Gastroesophageal sphincter (tissue), 3 donors: ENCODE measurements at regions not wholly inside any gene's neighbourhood (a gene's known extent, or its start where the extent isn't known, plus 50 kb on each side); places are given as distances from the start of the nearest gene placed in this dataset.

Experiments used
- CTCF ChIP-seq, 4 experiments: fragments of 200-600 bp in 2 of 4; fragments of 450-650 bp in 2 of 4; sonication (generic) in 1 of 4; IDR thresholded peaks; one replicate each; pipeline ENCODE4 v1.5.1; 2017 to 2019; ENCODE audit warnings: antibody characterized with exemption in 4 of 4, mild to moderate bottlenecking in 2 of 4, moderate library complexity in 2 of 4
- POLR2A ChIP-seq, 2 donors: fragments of 450-650 bp; IDR thresholded peaks; one replicate each; pipeline ENCODE4 v1.6.1; 2017; ENCODE audit warnings: antibody characterized with exemption in 2 of 2, mild to moderate bottlenecking in 2 of 2, moderate library complexity in 1 of 2
- POLR2AphosphoS5 ChIP-seq: sonication (generic); formaldehyde crosslinking; IDR thresholded peaks from one replicate; pipeline ENCODE4 v1.6.1; 2017; ENCODE audit warnings: antibody characterized with exemption

- TF ChIP-seq POLR2A (IDR thresholded peaks at IDR 0.05): no peak
- TF ChIP-seq CTCF (IDR thresholded peaks at IDR 0.05): no peak
- TF ChIP-seq POLR2AphosphoS5: no peak
Measured at GRCh38 chr4:123817025-123817688, 420.6 kb downstream of the SPRY1 start.
